AG09319 (cell line): ENCODE measurements at regions not wholly inside any gene's neighbourhood (a gene's known extent, or its start where the extent isn't known, plus 50 kb on each side); places are given as distances from the start of the nearest gene placed in this dataset.

Experiments used
- DNase-seq: peaks from one replicate; pipeline ENCODE4 v3.0.0-alpha.2; 2010; ENCODE audit warnings: low read depth; ENCODE audit errors: extremely low read depth
- TF ChIP-seq, protein P1 (sequence below): IDR thresholded peaks from 2 replicates; pipeline ENCODE4 v1.5.1; 2011; ENCODE audit warnings: low read depth, mild to moderate bottlenecking, inconsistent platforms, low read length, moderate library complexity

DNA sequence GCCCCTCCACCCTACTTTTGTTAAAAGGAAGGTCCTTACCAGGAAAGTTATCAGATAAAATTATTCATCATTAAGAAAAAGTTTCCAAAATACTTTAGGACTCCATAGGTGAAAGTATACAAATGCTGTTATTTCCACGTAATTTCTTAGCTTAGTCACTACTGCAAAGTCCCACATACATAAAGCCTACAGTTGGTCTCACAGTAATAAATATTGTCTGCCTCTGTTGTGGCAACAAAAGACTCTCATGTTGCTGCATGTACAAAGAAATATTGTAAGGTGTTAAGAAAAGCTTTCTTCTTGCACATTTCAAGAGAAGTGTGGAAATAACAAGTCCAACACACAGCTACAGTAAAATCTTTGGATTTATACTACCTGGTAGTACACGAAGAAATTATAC, 102.4 kb upstream of the DST start:
- TF ChIP-seq, protein P1, sequence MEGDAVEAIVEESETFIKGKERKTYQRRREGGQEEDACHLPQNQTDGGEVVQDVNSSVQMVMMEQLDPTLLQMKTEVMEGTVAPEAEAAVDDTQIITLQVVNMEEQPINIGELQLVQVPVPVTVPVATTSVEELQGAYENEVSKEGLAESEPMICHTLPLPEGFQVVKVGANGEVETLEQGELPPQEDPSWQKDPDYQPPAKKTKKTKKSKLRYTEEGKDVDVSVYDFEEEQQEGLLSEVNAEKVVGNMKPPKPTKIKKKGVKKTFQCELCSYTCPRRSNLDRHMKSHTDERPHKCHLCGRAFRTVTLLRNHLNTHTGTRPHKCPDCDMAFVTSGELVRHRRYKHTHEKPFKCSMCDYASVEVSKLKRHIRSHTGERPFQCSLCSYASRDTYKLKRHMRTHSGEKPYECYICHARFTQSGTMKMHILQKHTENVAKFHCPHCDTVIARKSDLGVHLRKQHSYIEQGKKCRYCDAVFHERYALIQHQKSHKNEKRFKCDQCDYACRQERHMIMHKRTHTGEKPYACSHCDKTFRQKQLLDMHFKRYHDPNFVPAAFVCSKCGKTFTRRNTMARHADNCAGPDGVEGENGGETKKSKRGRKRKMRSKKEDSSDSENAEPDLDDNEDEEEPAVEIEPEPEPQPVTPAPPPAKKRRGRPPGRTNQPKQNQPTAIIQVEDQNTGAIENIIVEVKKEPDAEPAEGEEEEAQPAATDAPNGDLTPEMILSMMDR: no peak
- DNase-seq: no peak

GRCh38 chr6:56744528-56744927, 101.8 kb upstream of the DST start:
- TF ChIP-seq, protein P1: no peak
- DNase-seq: no peak

DNA sequence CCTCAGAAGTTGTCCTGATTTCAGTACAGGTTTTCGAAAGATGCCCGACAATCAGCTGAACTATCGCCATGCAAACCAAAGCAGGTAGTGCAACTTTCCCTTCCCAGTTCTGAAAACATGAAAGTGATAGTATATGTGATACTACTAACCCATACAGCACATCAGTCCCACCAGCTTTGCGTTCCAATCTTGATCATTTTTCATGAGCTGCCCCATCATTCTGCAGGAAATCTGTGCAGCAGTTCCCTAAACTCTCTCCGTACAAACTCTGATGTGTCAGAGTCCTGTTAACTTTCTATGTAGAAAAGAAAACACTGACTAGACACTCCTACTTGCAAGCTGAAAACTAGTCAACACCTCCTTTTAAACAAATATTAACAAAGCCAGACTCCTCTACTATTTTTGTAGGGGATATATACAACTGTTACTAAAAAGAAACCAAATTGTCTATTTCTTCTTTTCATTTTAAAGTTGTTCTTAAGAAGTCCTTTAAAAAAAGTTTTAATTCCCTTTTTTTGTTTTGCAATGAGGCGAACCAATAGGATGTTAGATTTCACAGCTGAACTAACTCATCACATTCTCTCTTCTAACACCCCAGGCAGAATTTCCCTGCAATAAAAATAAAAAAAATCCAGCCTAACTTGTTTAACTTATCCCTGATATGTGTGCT, 99.6 kb upstream of the DST start:
- TF ChIP-seq, protein P1: no peak
- no peak for DNase-seq

GRCh38 chr6:56741472-56741871, 98.8 kb upstream of the DST start:
- TF ChIP-seq, protein P1: no peak
- DNase-seq: no peak

DNA sequence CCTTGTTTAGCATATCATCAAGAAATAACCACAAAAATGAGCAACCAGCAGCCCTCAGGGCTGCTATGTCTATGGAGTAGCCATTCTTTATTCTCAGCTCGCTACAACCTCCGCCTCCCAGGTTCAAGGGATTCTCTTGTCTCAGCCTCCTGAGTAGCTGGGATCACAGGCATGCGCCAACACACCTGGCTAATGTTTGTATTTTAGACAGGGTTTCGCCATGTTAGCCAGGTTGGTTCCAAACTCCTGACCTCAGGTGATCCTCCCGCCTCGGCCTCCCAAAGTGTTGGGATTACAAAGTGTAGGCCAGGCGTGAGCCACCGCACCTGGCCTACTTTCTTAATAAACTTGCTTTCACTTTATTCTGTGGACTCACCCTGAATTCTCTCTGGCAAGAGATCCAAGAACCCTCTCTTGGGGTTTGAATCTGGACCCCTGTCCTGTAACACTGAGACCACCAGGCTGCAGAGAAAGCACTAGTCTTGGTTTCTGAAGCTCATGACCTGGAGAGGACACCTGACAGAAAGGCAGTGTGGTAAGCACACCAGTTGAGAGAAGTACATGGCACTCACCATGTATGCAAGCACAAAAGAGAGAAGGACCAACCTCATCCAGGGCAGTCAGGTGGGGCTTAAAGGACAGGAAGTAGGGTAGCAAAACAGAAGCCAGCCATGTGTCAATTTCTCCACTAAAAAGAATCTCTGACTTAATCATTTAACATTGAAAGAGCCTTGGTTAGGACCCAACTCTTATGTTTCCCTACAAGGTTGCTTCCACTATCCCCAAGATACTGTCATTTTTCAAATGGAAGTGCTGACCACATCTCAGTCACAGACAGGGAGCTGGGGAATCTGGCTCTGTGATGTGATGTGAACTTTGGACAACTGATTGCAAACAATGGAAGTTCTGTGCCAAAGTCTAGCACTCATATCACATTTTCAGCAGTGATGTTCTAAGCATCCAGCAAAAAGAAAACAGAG, 97.4 kb upstream of the DST start:
- TF ChIP-seq, protein P1: no peak
- no peak for DNase-seq

GRCh38 chr6:56736804-56737203, 94.1 kb upstream of the DST start:
- TF ChIP-seq, protein P1: no peak
- no peak for DNase-seq

GRCh38 chr6:56734335-56734734, 91.6 kb upstream of the DST start:
- TF ChIP-seq, protein P1: no peak
- DNase-seq: no peak
